ENCODE measurements at regions not wholly inside any gene's neighbourhood (a gene's known extent, or its start where the extent isn't known, plus 50 kb on each side); places are given as distances from the start of the nearest gene placed in this dataset.
"Not testable (repeated sequence)": the region's sequence is repeated elsewhere in the genome, so short reads cannot be mapped to it uniquely, and the experiment has no call there.

- Histone ChIP-seq H3K27ac (ENCODE audit: low read depth, low read length) (no peak overlapping the region), H3K9me3 (ENCODE audit: control insufficient read depth in 5 of 5, low read length in 5 of 5) (no peaks in the 10 kb centered on the region), H3K4me1 (ENCODE audit: control insufficient read depth in 5 of 5, insufficient read depth in 5 of 5, low read length in 5 of 5) (peaks cover 0 to 13% (median 8%) of the 10 kb centered on the region in 5 donors), H3K9ac (ENCODE audit: low read length in 5 of 5) (no peak overlapping the region), H3K4me3 (ENCODE audit: low read depth in 1 of 5, low read length in 5 of 5) (no peak overlapping the region), H3K27me3 (ENCODE audit: control insufficient read depth in 5 of 5, insufficient read depth in 4 of 5, low read length in 5 of 5) (peaks cover 14 to 45% (median 39%) of the 10 kb centered on the region in 5 donors), H3K36me3 (ENCODE audit: control insufficient read depth in 5 of 5, insufficient read depth in 5 of 5, low read length in 5 of 5) (no peaks in the 10 kb centered on the region)
Measured at GRCh38 chr6:44000164-44000842, 126.9 kb downstream of the MRPL14 start.

DNA sequence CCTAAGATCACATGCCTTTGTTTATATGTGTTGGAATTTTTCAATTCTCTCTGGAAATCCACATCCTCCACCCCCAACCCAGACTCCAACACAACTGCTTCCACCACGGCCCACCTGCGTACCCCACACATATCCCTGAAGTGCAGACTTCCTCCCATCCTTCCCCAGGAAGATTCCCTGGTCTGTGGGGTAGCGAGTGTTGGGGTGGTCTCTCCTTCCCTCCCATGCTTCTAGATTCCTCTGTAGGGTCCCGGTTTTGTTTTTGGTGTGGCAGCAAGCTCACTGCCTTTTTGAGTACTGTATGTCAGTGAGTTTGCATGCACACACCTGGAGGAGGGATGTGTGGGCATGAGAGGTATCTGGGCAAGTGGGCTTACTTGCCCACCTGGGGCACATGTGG is 127.6 kb downstream of the MRPL14 start:
- H3K36me3 ChIP-seq (ENCODE audit: control insufficient read depth in 5 of 5, insufficient read depth in 5 of 5, low read length in 5 of 5), result no peaks in the 10 kb centered on the region
- H3K27me3 ChIP-seq (ENCODE audit: control insufficient read depth in 5 of 5, insufficient read depth in 4 of 5, low read length in 5 of 5), result peaks cover 13 to 39% (median 33%) of the 10 kb centered on the region in 5 donors
- H3K4me1 ChIP-seq (ENCODE audit: control insufficient read depth in 5 of 5, insufficient read depth in 5 of 5, low read length in 5 of 5), result peaks cover 0 to 13% (median 8%) of the 10 kb centered on the region in 5 donors
- H3K27ac ChIP-seq (ENCODE audit: low read depth, low read length), result no peak overlapping the region
- no peak overlapping the region for H3K4me3 ChIP-seq (ENCODE audit: low read depth in 1 of 5, low read length in 5 of 5)
- H3K9ac ChIP-seq (ENCODE audit: low read length in 5 of 5), result no peak overlapping the region
- no peaks in the 10 kb centered on the region for H3K9me3 ChIP-seq (ENCODE audit: control insufficient read depth in 5 of 5, low read length in 5 of 5)

GRCh38 chr6:43998592-43999243 is 128.5 kb downstream of the MRPL14 start:
- not testable (repeated sequence) for H3K9me3 ChIP-seq (ENCODE audit: control insufficient read depth in 5 of 5, low read length in 5 of 5); H3K9ac ChIP-seq (ENCODE audit: low read length in 5 of 5); H3K4me3 ChIP-seq (ENCODE audit: low read depth in 1 of 5, low read length in 5 of 5); H3K27ac ChIP-seq (ENCODE audit: low read depth, low read length); H3K36me3 ChIP-seq (ENCODE audit: control insufficient read depth in 5 of 5, insufficient read depth in 5 of 5, low read length in 5 of 5)
- H3K4me1 ChIP-seq (ENCODE audit: control insufficient read depth in 5 of 5, insufficient read depth in 5 of 5, low read length in 5 of 5), result peaks cover 0 to 13% (median 8%) of the 10 kb centered on the region in 5 donors
- peaks cover 11 to 33% (median 31%) of the 10 kb centered on the region in 5 donors for H3K27me3 ChIP-seq (ENCODE audit: control insufficient read depth in 5 of 5, insufficient read depth in 4 of 5, low read length in 5 of 5)

DNA sequence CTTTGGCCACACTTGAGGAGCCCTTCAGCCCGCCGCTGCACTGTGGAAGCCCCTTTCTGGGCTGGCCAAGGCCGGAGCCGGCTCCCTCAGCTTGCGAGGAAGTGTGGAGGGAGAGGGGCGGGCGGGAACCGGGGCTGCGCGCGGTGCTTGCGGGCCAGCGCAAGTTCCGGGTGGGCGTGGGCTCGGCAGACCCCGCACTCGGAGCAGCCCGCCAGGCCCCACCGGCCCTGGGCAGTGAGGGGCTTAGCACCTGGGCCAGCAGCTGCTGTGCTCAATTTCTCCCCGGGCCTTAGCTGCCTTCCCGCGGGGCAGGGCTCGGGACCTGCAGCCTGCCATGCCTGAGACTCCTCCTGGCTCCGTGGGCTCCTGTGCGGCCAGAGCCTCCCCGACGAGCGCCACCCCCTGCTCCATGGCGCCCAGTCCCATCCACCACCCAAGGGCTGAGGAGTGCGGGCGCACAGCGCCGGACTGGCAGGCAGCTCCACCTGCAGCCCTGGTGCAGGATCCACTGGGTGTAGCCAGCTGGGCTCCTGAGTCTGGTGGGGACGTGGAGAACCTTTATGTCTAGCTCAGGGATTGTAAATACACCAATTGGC is 129.2 kb downstream of the MRPL14 start:
- H3K4me1 ChIP-seq (ENCODE audit: control insufficient read depth in 5 of 5, insufficient read depth in 5 of 5, low read length in 5 of 5), result peaks cover 0 to 11% (median 7%) of the 10 kb centered on the region in 5 donors
- not testable (repeated sequence) for H3K27ac ChIP-seq (ENCODE audit: low read depth, low read length); H3K9me3 ChIP-seq (ENCODE audit: control insufficient read depth in 5 of 5, low read length in 5 of 5)

GRCh38 chr6:43997345-43997677 is 129.9 kb downstream of the MRPL14 start:
- H3K4me3 ChIP-seq (ENCODE audit: low read depth in 1 of 5, low read length in 5 of 5), result no peak overlapping the region
- H3K36me3 ChIP-seq (ENCODE audit: control insufficient read depth in 5 of 5, insufficient read depth in 5 of 5, low read length in 5 of 5), result no peaks in the 10 kb centered on the region
- H3K9ac ChIP-seq (ENCODE audit: low read length in 5 of 5), result no peak overlapping the region
- H3K27me3 ChIP-seq (ENCODE audit: control insufficient read depth in 5 of 5, insufficient read depth in 4 of 5, low read length in 5 of 5), result peaks cover 9 to 22% (median 20%) of the 10 kb centered on the region in 5 donors
- H3K4me1 ChIP-seq (ENCODE audit: control insufficient read depth in 5 of 5, insufficient read depth in 5 of 5, low read length in 5 of 5), result peaks cover 0 to 5% (median under 1%) of the 10 kb centered on the region in 5 donors
- H3K27ac ChIP-seq (ENCODE audit: low read depth, low read length), result no peak overlapping the region
- H3K9me3 ChIP-seq (ENCODE audit: control insufficient read depth in 5 of 5, low read length in 5 of 5), result no peaks in the 10 kb centered on the region

More for the DNA sequence above, 129.2 kb downstream of the MRPL14 start:
- H3K27me3 ChIP-seq (ENCODE audit: control insufficient read depth in 5 of 5, insufficient read depth in 4 of 5, low read length in 5 of 5), result peaks cover 10 to 28% (median 26%) of the 10 kb centered on the region in 5 donors
- H3K9ac ChIP-seq (ENCODE audit: low read length in 5 of 5); H3K4me3 ChIP-seq (ENCODE audit: low read depth in 1 of 5, low read length in 5 of 5); H3K36me3 ChIP-seq (ENCODE audit: control insufficient read depth in 5 of 5, insufficient read depth in 5 of 5, low read length in 5 of 5): not testable (repeated sequence)

DNA sequence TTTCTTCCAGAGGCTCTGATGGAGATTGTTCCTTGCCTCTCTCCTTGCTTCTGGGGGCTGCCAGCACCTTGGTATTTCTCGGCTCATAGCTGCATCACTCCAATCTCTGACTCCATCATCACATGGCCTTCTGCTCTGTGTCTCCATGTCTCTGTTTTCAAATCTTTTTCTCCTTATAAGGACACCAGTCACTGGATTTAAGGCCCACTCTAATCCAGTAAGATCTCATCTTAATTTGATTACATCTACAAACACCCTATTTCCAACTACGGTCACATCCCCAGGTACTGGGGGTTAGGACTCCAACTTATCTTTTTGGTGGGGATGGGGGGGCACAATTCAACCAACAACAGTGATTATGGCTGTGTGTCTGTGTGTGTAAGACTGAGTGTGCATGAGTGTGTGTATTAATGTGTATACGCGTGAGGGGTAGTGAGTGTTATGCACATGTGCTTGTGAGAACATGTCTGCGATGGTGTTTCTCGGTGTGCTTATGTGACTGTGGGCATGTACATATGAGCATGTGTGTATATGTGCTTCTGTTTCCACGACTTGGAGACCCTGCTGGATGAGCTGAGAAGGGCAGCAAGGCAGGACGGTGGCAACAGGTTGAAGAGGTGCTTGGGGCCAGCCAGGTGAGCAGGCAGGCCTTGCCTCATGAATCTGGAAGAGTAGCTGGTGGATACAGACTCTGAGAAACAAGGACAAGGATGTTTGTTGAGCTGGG is 130.5 kb downstream of the MRPL14 start:
- Histone ChIP-seq H3K27me3 (ENCODE audit: control insufficient read depth in 5 of 5, insufficient read depth in 4 of 5, low read length in 5 of 5) (peaks cover 8 to 19% (median 15%) of the 10 kb centered on the region in 5 donors), H3K4me3 (ENCODE audit: low read depth in 1 of 5, low read length in 5 of 5) (no peak overlapping the region), H3K9ac (ENCODE audit: low read length in 5 of 5) (no peak overlapping the region), H3K27ac (ENCODE audit: low read depth, low read length) (no peak overlapping the region), H3K36me3 (ENCODE audit: control insufficient read depth in 5 of 5, insufficient read depth in 5 of 5, low read length in 5 of 5) (no peaks in the 10 kb centered on the region), H3K4me1 (ENCODE audit: control insufficient read depth in 5 of 5, insufficient read depth in 5 of 5, low read length in 5 of 5) (peaks cover 0 to under 1% (median 0%) of the 10 kb centered on the region in 5 donors), H3K9me3 (ENCODE audit: control insufficient read depth in 5 of 5, low read length in 5 of 5) (no peaks in the 10 kb centered on the region)

GRCh38 chr6:43995137-43995536 is 132.1 kb downstream of the MRPL14 start:
- Histone ChIP-seq H3K4me3 (ENCODE audit: low read depth in 1 of 5, low read length in 5 of 5) (no peak overlapping the region), H3K27me3 (ENCODE audit: control insufficient read depth in 5 of 5, insufficient read depth in 4 of 5, low read length in 5 of 5) (peaks cover 0 to 5% (median 3%) of the 10 kb centered on the region in 5 donors), H3K9me3 (ENCODE audit: control insufficient read depth in 5 of 5, low read length in 5 of 5) (no peaks in the 10 kb centered on the region), H3K36me3 (ENCODE audit: control insufficient read depth in 5 of 5, insufficient read depth in 5 of 5, low read length in 5 of 5) (no peaks in the 10 kb centered on the region), H3K9ac (ENCODE audit: low read length in 5 of 5) (no peak overlapping the region), H3K4me1 (ENCODE audit: control insufficient read depth in 5 of 5, insufficient read depth in 5 of 5, low read length in 5 of 5) (no peaks in the 10 kb centered on the region), H3K27ac (ENCODE audit: low read depth, low read length) (no peak overlapping the region)

- H3K36me3 ChIP-seq (ENCODE audit: control insufficient read depth in 5 of 5, insufficient read depth in 5 of 5, low read length in 5 of 5), result no peaks in the 10 kb centered on the region
- H3K4me1 ChIP-seq (ENCODE audit: control insufficient read depth in 5 of 5, insufficient read depth in 5 of 5, low read length in 5 of 5), result no peaks in the 10 kb centered on the region
- peaks cover 0 to 2% (median 0%) of the 10 kb centered on the region in 5 donors for H3K27me3 ChIP-seq (ENCODE audit: control insufficient read depth in 5 of 5, insufficient read depth in 4 of 5, low read length in 5 of 5)
- no peak overlapping the region for H3K9ac ChIP-seq (ENCODE audit: low read length in 5 of 5)
- no peaks in the 10 kb centered on the region for H3K9me3 ChIP-seq (ENCODE audit: control insufficient read depth in 5 of 5, low read length in 5 of 5)
- H3K27ac ChIP-seq (ENCODE audit: low read depth, low read length), result no peak overlapping the region
- H3K4me3 ChIP-seq (ENCODE audit: low read depth in 1 of 5, low read length in 5 of 5), result no peak overlapping the region
Measured at GRCh38 chr6:43993881-43994523, 133.2 kb downstream of the MRPL14 start.

GRCh38 chr6:43992783-43993644 is 134.2 kb downstream of the MRPL14 start:
- Histone ChIP-seq H3K27ac (ENCODE audit: low read depth, low read length) (no peak overlapping the region), H3K9ac (ENCODE audit: low read length in 5 of 5) (no peak overlapping the region), H3K36me3 (ENCODE audit: control insufficient read depth in 5 of 5, insufficient read depth in 5 of 5, low read length in 5 of 5) (no peaks in the 10 kb centered on the region), H3K4me3 (ENCODE audit: low read depth in 1 of 5, low read length in 5 of 5) (no peak overlapping the region), H3K4me1 (ENCODE audit: control insufficient read depth in 5 of 5, insufficient read depth in 5 of 5, low read length in 5 of 5) (no peaks in the 10 kb centered on the region), H3K27me3 (ENCODE audit: control insufficient read depth in 5 of 5, insufficient read depth in 4 of 5, low read length in 5 of 5) (peaks cover 0 to 2% (median 0%) of the 10 kb centered on the region in 5 donors), H3K9me3 (ENCODE audit: control insufficient read depth in 5 of 5, low read length in 5 of 5) (no peaks in the 10 kb centered on the region)
